ENCODE measurements at regions not wholly inside any gene's neighbourhood (a gene's known extent, or its start where the extent isn't known, plus 50 kb on each side); places are given as distances from the start of the nearest gene placed in this dataset.
"Not testable (repeated sequence)": the region's sequence is repeated elsewhere in the genome, so short reads cannot be mapped to it uniquely, and the experiment has no call there.

DNA sequence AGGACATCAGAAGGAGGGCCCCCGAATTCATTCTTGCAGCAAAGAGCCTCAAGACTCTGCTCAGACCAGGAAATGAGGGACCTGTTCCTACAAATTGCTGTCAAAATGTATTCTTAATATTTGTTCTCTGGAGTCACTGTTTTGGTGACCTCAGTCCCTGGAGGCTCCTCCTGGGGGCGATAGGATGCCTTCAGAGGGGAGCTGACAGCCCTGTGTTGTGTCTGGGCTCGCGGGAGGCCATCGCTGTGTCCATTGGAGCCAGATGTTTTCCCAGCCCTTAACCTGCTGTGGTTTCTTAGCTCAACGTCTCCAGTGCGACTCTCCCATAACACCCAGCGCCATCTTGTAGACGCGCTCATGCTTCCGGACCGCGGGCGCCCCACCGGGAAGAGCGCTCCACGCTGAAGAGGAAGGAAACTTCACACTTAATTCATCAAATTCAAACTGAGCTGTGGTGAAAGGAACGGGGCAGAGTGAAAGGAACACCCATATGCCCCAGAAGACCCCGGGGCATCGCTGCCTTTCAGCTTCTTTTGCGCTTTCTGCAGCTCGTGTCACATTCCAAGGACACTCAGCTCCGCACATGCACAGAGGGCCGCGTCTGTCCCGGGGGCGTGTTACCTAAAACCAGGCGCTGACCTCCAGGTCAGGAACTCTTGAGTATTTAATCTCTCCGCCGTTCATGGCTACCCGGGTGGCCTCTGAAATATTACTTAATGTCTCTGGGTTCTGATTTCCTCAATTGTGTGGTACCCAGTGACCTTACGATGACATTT, 112.3 kb upstream of the GDNF start:
- DNase-seq: no peak

DNA sequence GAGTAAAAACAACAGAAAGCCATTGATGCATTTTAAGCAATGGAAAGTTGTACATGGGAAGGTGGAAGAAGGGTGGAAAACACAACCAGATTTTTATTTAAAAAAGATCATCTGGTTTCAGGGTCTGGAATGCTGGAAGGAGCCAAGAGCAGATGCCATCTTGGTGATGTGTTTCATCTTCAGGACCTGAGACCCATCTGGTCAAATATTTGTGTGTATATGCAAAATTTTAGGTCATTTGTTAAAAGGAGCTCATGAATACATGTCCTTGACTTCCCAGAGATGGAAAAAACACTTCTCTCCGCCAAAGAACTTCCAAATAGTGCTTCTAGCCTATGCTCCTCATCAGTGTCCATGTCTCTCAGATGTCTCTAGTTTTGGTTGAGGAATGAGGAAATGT, 110.6 kb upstream of the GDNF start:
- DNase-seq: no peak

DNA sequence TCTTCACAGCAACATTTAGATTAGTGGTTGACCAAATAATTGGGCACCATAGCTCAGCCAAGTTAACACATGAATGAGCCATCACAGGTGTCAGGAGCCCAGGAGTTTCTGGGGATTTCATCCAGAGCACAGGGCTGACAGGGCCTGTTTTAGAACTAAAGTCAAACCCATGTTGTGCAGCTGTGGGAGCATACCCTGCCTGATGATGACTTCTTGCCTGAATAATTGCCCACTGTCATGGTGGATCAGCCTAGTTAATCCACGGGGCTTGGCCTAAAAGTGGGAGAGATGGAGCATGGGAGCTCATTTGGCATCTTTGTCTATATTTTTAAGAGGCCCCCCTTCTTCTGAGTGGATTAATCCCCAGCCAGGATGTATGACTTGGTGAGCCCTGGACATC, 105.6 kb upstream of the GDNF start:
- no peak for DNase-seq

DNA sequence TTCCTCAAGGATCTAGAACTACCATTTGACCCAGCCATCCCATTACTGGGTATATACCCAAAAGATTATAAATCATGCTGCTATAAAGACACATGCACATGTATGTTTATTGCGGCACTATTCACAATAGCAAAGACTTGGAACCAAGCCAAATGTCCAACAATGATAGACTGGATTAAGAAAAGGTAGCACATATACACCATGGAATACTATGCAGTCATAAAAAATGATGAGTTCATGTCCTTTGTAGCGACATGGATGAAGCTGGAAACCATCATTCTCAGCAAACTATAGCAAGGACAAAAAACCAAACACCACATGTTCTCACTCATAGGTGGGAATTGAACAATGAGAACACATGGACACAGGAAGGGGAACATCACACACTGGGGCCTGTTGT, 103.3 kb upstream of the GDNF start:
- DNase-seq: not testable (repeated sequence)

DNA sequence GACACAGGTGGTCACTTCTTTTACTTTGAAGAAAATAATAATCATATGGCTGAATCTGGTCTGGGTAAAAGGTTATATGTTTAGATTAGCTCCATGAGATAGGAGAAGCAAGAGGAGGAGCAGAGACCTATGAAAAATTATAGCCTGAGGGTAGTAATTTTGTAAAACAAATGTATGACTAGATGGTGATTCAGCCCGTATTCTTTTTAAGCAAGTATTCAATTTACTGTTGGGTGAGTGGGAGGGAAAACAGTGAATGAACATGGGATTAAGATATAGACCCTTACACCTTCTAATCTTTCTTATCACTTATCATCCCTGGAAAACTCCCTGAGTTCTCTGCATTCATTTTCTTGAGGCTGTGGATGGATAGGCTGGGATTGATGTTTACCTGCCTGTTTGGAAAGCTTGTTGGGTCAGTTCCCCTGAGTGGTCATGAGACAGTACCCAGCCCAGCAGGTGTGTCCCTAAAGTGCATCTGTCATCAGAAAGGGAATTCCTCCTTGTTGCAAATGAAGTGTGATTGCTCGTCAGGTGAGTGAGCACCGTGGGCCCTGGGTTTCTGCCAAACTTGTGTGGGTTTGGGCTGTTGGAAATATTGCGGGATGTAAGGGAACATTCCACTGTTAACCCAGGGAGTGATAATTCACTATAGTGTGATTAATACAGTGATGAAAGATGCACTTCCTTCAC, 101.2 kb upstream of the GDNF start:
- DNase-seq: no peak

DNA sequence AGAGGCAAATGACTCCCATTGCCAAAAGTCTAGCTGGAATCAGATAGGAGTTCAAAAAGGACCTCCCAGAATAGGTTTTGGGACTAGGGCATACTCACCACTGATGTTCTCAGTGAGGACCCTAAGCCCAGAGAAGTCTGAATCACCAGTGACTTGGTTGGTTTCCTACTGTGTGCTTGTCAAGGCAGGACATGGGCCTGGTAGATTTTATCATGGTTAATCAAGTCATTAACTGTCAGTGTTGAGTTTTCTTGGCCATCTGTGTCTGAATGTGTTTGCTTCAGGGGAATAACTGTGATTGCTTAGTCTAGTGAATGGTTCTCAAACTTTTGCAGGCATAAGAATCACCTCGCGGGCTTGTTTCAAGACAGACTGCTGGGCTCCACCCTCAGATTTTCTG, 99.0 kb upstream of the GDNF start:
- DNase-seq: no peak

DNA sequence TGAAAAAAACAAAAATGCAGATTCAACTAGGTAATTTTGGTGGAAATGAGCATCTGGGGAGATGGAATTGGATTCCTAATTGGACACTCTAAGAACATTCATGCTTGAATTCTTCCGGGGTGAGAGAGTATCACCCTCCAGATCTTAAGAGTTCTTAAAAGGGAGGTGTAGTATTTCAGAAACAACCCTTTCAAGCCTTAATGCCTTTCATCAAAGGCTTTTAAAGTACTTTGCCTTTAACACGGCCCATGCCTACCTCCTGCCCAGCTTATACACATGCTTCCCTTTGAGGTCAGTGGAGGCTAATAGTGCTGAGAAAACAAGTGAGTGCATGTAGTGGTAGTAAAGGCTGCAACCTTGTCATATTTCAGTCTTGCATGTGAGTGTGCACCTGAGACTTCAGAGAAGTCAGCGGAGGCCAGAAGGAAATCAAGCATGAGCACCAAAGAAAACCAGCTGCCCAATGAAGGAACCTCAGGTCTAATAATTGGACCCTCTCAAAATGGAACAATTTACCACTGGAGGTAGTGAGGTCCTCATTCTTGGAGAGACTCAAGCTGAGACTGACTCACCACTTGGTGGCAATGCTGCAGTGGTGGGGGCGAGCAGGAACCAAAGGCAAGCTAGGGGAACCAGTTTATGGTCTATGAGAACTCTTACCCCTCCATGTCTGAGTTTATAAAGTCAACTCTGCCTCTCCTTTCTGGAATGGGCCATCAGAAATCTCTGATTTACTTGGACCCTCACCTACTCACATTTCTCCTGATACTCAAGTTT, 98.4 kb upstream of the GDNF start:
- no peak for DNase-seq

DNA sequence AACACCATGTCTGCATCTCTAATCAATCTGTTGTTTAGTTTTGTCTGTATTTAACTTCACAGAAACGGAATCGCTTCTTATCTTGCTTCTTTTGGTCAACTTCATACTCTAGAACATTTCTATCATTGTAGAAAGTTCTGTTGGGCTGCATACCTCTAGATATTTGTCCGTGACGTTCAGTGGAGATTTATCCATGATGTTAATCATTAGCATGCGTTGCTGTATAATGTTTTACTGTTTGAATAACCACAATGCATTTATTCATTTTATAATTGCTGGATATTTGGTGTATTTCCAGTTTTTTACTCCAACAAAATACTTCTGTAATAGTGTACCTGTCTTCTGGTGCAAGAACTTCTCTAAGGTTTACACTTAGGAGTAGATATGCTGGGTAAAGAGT, 96.2 kb upstream of the GDNF start:
- no peak for DNase-seq

DNA sequence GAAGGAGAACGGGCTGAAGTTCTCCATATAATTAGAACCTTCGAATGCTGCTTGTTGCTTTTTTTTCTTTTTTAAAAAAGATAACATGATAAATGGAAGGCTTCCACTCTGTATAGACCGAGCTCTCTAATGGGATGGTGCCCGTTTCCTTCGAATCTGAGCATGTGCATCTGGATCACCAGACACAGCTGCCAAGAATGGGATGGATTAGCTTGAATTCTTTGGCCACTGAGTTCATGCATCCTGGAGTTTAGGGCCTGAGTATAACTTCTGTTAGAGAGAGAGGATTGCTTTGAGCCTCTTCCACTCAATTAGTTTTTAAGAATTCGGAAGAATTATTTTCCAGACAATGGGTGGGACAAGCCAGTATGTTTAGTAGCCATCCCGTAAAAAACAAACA, 93.7 kb upstream of the GDNF start:
- DNase-seq: no peak

DNA sequence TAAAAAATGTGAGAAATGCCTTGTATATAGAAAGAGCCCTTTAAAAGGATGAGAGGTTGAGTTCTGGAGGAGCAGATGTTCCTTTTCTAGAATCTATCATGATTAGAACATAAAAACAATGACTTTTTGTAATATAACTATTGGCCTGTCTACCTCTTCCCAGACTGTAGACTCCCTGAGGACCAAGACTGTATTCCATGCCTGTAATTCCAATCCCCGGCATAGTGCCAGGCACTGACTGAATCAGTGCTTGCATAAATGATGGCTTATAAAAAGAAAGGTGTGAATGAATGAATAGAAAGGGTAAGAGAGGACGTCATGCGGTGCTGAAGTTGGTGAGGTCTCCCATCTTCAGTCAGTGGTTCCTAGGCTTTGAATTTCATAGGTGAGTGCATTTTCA, 92.6 kb upstream of the GDNF start:
- DNase-seq: no peak

DNA sequence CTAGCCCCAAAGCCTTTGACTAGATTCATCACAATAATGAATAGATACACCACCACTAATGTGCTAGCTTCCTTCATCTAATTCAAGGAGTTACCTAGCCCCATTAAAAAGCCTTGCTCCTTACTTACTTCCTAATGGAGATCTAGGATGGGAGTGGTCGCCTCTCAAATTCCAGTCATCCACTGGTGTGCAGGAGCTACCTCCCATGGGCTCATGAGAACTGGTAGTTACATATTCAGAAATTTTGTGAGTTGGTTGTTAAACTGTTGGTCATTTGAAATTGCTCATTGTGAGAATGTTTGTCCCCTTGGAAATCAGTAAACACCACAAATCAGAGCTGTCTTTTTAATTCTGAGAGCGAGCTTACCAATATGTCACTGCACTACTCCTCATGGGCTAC, 91.7 kb upstream of the GDNF start:
- DNase-seq: no peak

DNA sequence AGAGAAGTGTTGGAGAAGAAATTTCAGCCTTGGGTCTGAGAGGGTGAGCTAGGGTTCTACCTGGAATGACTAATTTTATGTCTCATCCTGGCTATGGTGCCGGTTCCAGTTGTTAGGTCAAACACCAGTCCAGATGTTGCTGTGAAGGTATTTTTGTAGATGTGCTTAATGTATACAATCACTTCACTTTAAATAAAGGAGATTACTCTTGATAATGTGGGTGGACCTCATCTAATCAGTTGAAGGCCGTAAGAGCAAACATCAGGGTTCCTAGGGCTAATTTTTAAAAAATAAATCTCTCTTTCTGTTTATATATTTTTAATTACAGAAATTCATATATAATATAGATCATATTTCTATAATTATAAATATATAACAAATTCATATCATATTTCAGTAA, 90.5 kb upstream of the GDNF start:
- no peak for DNase-seq

DNA sequence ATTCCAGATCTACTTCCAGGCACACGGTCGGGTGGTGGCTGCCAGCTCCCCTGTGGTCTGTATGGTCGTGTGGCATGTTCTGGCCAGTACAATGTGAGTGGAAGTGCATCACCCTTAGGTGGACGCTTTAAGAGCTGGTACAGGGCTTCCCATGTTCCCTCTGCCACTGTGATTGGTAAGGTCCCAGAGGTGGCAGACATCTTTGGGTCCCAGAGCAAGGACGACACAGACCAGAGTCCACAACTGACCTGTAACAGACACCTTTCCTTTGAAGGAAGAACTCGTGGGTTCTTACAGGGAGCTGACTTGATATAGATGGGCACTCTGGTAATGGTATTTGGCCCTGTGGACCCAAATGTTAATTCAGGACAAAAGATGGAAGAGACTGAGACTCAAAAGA, 90.0 kb upstream of the GDNF start:
- DNase-seq: no peak

DNA sequence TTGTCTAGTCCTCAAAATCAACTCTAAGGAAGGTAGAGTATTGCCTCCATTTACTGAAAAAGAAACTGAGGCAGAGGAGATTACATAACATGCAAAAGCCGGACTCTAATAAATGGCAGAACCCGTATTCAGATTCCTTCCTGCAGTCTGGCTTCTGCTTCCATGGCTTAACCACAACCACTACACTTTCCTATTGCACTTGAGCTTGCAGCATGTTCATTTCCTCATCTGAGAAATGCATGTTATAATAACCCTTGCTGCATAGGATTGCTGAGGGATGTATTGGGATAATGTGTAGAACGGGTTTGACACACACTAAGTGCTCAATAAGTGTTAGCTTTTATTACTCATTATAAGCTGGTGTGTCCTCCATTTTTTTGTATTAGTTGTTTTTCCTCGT, 87.9 kb upstream of the GDNF start:
- not testable (repeated sequence) for DNase-seq

DNA sequence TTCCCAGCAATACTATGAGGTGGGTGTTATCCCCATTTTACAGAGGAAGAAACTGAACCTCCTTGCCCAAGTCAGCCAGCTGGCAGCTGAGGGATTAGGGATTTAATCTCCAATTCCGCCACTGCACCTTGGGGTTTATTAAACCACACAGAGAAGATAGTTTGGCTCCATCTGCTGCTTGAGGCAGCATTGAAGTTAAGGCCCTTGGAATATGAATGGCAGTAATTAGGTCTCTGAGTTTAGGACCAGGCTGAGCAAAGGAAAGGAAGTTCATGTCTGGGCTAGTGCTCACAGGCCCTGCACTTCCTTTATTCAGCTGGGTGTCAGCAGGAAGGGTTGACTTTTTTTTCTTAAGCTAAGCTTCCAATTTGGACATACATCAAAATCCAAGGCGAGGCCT, 86.9 kb upstream of the GDNF start:
- no peak for DNase-seq

DNA sequence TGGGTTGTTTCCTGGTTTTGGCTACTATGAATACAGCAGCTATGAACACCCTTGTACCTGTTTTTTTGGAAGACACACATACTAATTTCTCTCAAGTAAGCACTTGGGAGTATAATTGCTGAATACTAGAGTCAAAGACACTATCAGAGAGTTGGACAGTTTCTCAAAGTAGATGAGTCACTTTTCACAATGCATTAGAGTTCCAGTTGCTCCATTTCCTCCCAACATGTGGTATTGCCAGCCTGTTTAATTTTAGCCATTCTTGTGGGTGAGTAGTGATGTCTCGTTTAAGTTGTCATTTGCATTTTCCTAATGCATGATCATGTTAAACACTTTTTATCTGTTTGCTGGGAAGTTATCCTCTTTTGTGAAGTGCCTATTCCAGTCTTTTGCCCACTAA, 81.6 kb upstream of the GDNF start:
- no peak for DNase-seq

DNA sequence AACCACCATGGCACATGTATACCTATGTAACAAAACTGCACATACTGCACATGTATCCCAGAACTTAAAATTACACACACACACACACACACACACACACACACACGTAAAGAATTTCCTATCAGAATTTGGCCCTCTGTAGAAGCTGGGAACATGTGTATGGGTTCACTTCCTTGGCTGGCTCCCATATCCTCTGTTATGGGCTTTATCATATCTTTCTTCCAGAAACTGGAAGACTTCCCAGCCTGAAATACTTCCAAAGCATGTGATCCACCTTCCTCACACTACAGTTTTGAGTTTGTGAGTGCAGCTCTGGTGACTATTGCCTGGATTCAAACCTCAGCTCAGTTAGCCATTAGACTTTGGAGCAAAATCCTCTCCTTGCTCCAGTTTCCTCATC, 78.6 kb upstream of the GDNF start:
- no peak for DNase-seq

DNA sequence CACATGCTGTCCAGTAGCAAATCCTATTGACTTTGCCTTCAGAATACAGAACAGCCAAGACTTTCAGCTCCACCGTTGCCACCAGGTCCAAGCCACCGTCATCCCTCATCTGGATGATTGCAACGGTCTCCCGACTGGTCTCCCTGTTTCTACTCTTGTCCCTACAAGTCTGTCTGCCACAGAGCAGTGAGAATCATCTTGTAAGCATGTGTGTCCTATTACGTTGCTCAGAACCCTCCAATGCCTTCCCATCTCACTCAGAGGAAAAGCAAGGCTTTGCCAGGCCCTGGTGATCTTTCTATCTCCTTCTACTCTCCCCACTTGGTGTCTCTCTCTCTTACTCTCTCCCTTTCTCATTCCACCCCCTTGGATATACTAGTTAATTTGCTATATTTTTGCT, 76.7 kb upstream of the GDNF start:
- DNase-seq: no peak

DNA sequence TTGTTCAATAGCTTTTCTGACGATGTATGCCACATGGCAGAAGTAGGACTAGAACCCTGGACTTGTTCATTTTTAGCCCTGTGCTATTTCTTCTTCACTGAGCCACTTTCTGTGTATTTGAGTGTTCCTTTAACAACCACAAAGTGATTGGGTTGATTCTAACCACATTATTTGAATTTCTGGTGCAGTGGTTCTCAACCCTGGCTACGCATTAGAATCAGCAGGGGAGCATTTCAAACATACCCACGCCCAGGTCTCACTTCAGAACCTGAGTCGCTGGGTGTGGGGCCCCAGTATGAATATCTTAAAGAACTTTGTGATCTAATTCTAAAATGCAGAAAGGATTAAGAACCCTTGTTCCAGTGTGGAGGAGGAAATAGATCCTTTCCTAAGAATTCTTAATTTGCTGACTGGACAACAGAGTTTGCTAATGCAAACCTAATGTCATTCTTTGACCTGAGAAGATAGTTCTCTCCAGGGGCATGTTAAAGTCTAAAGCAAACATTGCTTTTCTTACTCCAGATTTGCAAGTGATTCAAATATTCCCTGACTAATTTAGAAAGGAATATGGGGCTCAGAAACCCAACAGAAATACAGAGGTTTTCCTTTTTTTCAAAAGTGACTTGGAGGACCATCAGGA, 75.4 kb upstream of the GDNF start:
- DNase-seq: no peak

DNA sequence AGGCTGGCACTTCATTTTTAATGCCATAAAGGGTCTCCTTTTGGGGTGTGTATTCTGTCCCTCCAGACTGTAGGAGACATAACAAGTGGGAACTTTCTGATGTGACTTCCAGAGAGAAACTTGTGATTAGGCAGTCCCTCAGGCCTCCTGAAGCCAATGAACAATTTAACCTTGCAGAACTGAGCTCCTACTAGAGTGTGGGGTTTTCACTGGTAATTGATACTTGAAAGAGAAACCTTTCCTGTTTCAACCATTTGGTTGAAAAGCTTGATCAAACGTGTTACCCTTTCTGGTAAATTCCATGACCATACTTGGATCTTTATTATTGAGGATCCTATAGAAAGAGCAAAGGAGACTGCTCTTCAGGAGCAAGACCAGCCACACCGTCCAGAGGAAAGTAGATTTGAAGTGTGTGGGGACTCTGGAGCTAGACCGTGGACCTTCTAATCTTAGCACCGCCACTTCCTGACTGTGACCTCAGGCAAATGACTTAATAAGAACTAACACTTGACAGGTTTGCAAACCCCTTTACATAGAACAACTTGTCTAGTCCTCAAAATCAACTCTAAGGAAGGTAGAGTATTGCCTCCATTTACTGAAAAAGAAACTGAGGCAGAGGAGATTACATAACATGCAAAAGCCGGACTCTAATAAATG, 69.9 kb upstream of the GDNF start:
- DNase-seq: not testable (repeated sequence)

DNA sequence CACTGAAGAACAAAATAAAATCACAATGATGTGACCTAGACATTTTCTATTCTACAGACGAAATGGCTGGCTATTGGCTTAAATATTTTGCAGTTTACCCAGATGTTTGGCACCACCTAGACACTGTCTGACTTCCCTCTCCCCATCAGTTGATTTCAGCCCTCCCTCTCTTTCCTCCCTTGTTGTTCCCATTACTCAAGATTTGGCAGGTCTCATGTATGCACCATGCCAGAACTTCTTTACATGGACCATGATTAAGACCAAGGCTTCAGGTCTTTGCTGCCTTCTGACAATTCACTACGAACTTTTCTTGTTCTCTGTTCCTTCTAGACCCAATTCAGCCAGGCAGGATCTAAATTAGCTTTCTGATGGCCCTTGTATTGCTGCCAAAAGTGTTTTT, 66.6 kb upstream of the GDNF start:
- no peak for DNase-seq

DNA sequence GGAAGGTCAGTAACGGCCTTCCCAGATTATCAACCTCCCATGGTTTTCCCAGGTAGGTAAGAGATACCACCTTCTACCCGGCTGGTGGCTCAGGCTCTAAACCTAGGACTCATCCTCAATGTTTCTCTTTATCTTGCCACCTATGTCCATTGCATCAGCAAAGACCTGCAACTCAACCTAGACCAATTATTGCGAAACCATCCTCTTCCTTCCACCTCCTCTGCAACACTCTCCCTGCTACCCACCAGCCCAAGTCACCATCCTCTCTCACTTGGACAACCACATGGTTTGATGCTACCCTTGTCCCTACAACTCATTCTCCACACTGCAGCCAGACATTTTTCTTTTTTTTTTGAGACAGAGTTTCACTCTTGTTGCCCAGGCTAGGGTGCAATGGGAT, 65.4 kb upstream of the GDNF start:
- no peak for DNase-seq

DNA sequence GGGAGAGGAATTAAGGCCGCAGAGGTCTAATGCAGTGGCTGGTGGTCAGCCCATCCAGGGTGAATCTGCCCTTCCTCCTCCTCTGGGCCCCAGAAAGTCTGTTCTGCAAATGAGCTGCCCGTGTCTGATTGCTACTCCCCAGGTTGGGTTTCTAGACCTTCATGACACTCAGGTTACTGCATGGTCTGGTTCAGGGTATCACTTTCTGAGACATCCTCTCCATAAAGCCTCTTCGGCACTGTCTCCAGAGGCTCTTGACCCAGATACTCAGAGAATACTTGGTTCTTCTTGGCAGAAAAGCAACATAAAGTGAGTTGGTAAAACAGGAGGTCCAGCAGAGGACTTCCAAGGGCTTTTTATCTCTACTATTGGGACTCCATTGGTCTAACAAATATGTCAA, 62.5 kb upstream of the GDNF start:
- no peak for DNase-seq
